GM12875 (cell line): ENCODE measurements at regions not wholly inside any gene's neighbourhood (a gene's known extent, or its start where the extent isn't known, plus 50 kb on each side); places are given as distances from the start of the nearest gene placed in this dataset.

ENCODE experiments used
- H3K4me3 ChIP-seq: one replicate; pipeline ENCODE4 v1.5.1; 2011; ENCODE audit warnings: low read depth, low read length, control low read depth
- CTCF ChIP-seq: IDR thresholded peaks from 2 replicates; pipeline ENCODE4 v1.5.1; 2011; ENCODE audit warnings: low read depth, mild to moderate bottlenecking, control low read depth, inconsistent platforms, low read length, moderate library complexity, borderline replicate concordance; ENCODE audit not compliant: insufficient read depth

GRCh38 chr1:98321191-98321590 lies 340.3 kb upstream of the SNX7 start:
- TF ChIP-seq CTCF: no peak
- no peak overlapping the region for H3K4me3 ChIP-seq

GRCh38 chr1:98316286-98316905 lies 345.1 kb upstream of the SNX7 start:
- no peak overlapping the region for H3K4me3 ChIP-seq
- TF ChIP-seq CTCF: no peak

- no peak for TF ChIP-seq CTCF
- no peak overlapping the region for H3K4me3 ChIP-seq
These were observed 346.2 kb upstream of the SNX7 start for GRCh38 chr1:98315309-98315708.

GRCh38 chr1:98314601-98315000 lies 346.9 kb upstream of the SNX7 start:
- TF ChIP-seq CTCF: no peak
- H3K4me3 ChIP-seq: no peak overlapping the region

DNA sequence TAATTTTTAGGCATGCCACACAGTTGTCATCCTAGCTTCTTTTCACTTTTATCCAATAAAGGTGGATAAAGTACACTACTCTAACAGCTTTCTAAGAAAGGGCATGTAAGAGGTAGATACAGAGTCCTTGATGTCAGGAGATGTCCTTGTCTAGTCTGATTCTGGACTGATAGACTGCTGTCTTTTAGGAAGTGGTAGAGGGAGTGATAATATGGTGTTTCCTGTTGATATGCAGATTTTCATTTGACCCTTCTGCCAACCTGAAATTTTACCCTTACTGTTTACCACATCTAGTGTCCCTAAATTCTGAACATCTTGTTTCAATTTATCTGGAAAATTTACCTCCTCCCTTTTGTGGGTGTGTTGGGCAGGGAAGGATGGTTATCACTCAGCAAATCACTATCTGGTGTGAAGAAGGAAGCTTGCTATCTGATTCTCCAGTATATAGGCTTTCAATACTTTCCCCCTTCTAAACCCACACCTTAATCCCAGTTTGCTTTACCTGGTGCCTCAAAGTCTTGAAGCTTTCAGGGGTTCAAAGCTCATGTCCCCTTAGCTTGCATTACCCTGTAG lies 354.9 kb upstream of the SNX7 start:
- TF ChIP-seq CTCF: no peak
- no peak overlapping the region for H3K4me3 ChIP-seq

DNA sequence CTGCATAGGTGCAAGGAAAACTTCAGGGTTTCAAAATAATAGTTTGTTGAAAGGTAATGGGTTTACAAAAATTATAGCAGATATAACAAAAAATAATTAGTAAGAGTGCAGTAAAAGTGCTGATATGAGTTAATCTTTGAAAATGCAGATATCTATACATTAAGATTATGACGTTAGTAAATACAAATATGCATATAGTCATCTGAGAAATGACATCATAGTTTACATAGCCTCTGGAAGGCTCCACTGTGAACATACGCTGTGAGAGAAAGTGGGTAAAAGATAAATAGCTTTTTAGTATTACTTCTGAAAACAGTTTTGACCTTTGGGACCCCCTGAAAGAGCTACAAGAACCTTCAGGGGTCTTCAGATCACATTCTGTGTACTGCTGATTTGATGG lies 356.2 kb upstream of the SNX7 start:
- no peak overlapping the region for H3K4me3 ChIP-seq
- TF ChIP-seq CTCF: no peak

- H3K4me3 ChIP-seq: no peak overlapping the region
- no peak for TF ChIP-seq CTCF
These were observed 356.6 kb upstream of the SNX7 start for GRCh38 chr1:98304888-98305287.
